ENCODE measurements at regions not wholly inside any gene's neighbourhood (a gene's known extent, or its start where the extent isn't known, plus 50 kb on each side); places are given as distances from the start of the nearest gene placed in this dataset.

- no peaks in the 10 kb centered on the region for H3K36me3 ChIP-seq (ENCODE audit: control insufficient read depth, insufficient read depth, low read length)
- H3K27ac ChIP-seq (ENCODE audit: low read depth, low read length): peak overlapping the region; percentile 57
- no peak overlapping the region for H3K9ac ChIP-seq (ENCODE audit: low read length)
- H3K4me3 ChIP-seq (ENCODE audit: low read length): no peak overlapping the region
- H3K4me1 ChIP-seq (ENCODE audit: control insufficient read depth, insufficient read depth, low read length): peaks cover 17% of the 10 kb centered on the region
- no peaks in the 10 kb centered on the region for H3K27me3 ChIP-seq (ENCODE audit: control insufficient read depth, insufficient read depth, low read length)
Observed at GRCh38 chr9:90007516-90008440, 403.0 kb downstream of the GADD45G start.

GRCh38 chr9:90009447-90009846, 404.6 kb downstream of the GADD45G start:
- no peaks in the 10 kb centered on the region for H3K27me3 ChIP-seq (ENCODE audit: control insufficient read depth, insufficient read depth, low read length)
- no peak overlapping the region for H3K27ac ChIP-seq (ENCODE audit: low read depth, low read length)
- no peak overlapping the region for H3K4me3 ChIP-seq (ENCODE audit: low read length)
- no peaks in the 10 kb centered on the region for H3K36me3 ChIP-seq (ENCODE audit: control insufficient read depth, insufficient read depth, low read length)
- peaks cover 5% of the 10 kb centered on the region for H3K4me1 ChIP-seq (ENCODE audit: control insufficient read depth, insufficient read depth, low read length)
- no peak overlapping the region for H3K9ac ChIP-seq (ENCODE audit: low read length)

- Histone ChIP-seq H3K4me3 (ENCODE audit: low read length) (no peak overlapping the region), H3K4me1 (ENCODE audit: control insufficient read depth, insufficient read depth, low read length) (peaks cover 5% of the 10 kb centered on the region), H3K27me3 (ENCODE audit: control insufficient read depth, insufficient read depth, low read length) (no peaks in the 10 kb centered on the region), H3K9ac (ENCODE audit: low read length) (no peak overlapping the region), H3K27ac (ENCODE audit: low read depth, low read length) (no peak overlapping the region), H3K36me3 (ENCODE audit: control insufficient read depth, insufficient read depth, low read length) (no peaks in the 10 kb centered on the region)
Observed at GRCh38 chr9:90010793-90011192, 406.0 kb downstream of the GADD45G start.

- H3K27me3 ChIP-seq (ENCODE audit: control insufficient read depth, insufficient read depth, low read length): no peaks in the 10 kb centered on the region
- no peaks in the 10 kb centered on the region for H3K4me1 ChIP-seq (ENCODE audit: control insufficient read depth, insufficient read depth, low read length)
- H3K27ac ChIP-seq (ENCODE audit: low read depth, low read length): no peak overlapping the region
- no peak overlapping the region for H3K9ac ChIP-seq (ENCODE audit: low read length)
- no peak overlapping the region for H3K4me3 ChIP-seq (ENCODE audit: low read length)
- no peaks in the 10 kb centered on the region for H3K36me3 ChIP-seq (ENCODE audit: control insufficient read depth, insufficient read depth, low read length)
Observed at GRCh38 chr9:90012949-90013348, 408.1 kb downstream of the GADD45G start.

- no peak overlapping the region for H3K9ac ChIP-seq (ENCODE audit: low read length)
Observed at GRCh38 chr9:90013778-90014177, 409.0 kb downstream of the GADD45G start.

GRCh38 chr9:90014421-90014820, 409.6 kb downstream of the GADD45G start:
- Histone ChIP-seq H3K27ac (ENCODE audit: low read depth, low read length) (no peak overlapping the region), H3K36me3 (ENCODE audit: control insufficient read depth, insufficient read depth, low read length) (no peaks in the 10 kb centered on the region), H3K9ac (ENCODE audit: low read length) (no peak overlapping the region), H3K4me1 (ENCODE audit: control insufficient read depth, insufficient read depth, low read length) (no peaks in the 10 kb centered on the region), H3K27me3 (ENCODE audit: control insufficient read depth, insufficient read depth, low read length) (no peaks in the 10 kb centered on the region), H3K4me3 (ENCODE audit: low read length) (no peak overlapping the region)

More at GRCh38 chr9:90013778-90014177, 409.0 kb downstream of the GADD45G start:
- Histone ChIP-seq H3K36me3 (ENCODE audit: control insufficient read depth, insufficient read depth, low read length) (no peaks in the 10 kb centered on the region), H3K27me3 (ENCODE audit: control insufficient read depth, insufficient read depth, low read length) (no peaks in the 10 kb centered on the region), H3K4me3 (ENCODE audit: low read length) (no peak overlapping the region), H3K4me1 (ENCODE audit: control insufficient read depth, insufficient read depth, low read length) (no peaks in the 10 kb centered on the region), H3K27ac (ENCODE audit: low read depth, low read length) (no peak overlapping the region)

GRCh38 chr9:90016272-90016671, 411.5 kb downstream of the GADD45G start:
- Histone ChIP-seq H3K27ac (ENCODE audit: low read depth, low read length) (no peak overlapping the region), H3K36me3 (ENCODE audit: control insufficient read depth, insufficient read depth, low read length) (no peaks in the 10 kb centered on the region), H3K4me1 (ENCODE audit: control insufficient read depth, insufficient read depth, low read length) (no peaks in the 10 kb centered on the region), H3K4me3 (ENCODE audit: low read length) (no peak overlapping the region), H3K9ac (ENCODE audit: low read length) (no peak overlapping the region), H3K27me3 (ENCODE audit: control insufficient read depth, insufficient read depth, low read length) (no peaks in the 10 kb centered on the region)

- Histone ChIP-seq H3K27ac (ENCODE audit: low read depth, low read length) (no peak overlapping the region), H3K27me3 (ENCODE audit: control insufficient read depth, insufficient read depth, low read length) (no peaks in the 10 kb centered on the region), H3K9ac (ENCODE audit: low read length) (no peak overlapping the region), H3K36me3 (ENCODE audit: control insufficient read depth, insufficient read depth, low read length) (no peaks in the 10 kb centered on the region), H3K4me3 (ENCODE audit: low read length) (no peak overlapping the region), H3K4me1 (ENCODE audit: control insufficient read depth, insufficient read depth, low read length) (no peaks in the 10 kb centered on the region)
Observed at GRCh38 chr9:90017679-90018078, 412.9 kb downstream of the GADD45G start.

GRCh38 chr9:90018688-90019087, 413.9 kb downstream of the GADD45G start:
- no peak overlapping the region for H3K9ac ChIP-seq (ENCODE audit: low read length)
- H3K4me1 ChIP-seq (ENCODE audit: control insufficient read depth, insufficient read depth, low read length): no peaks in the 10 kb centered on the region
- no peaks in the 10 kb centered on the region for H3K36me3 ChIP-seq (ENCODE audit: control insufficient read depth, insufficient read depth, low read length)
- no peak overlapping the region for H3K27ac ChIP-seq (ENCODE audit: low read depth, low read length)
- no peak overlapping the region for H3K4me3 ChIP-seq (ENCODE audit: low read length)
- no peaks in the 10 kb centered on the region for H3K27me3 ChIP-seq (ENCODE audit: control insufficient read depth, insufficient read depth, low read length)

- no peak overlapping the region for H3K4me3 ChIP-seq (ENCODE audit: low read length)
- H3K9ac ChIP-seq (ENCODE audit: low read length): no peak overlapping the region
- H3K36me3 ChIP-seq (ENCODE audit: control insufficient read depth, insufficient read depth, low read length): no peaks in the 10 kb centered on the region
- H3K27ac ChIP-seq (ENCODE audit: low read depth, low read length): no peak overlapping the region
- no peaks in the 10 kb centered on the region for H3K27me3 ChIP-seq (ENCODE audit: control insufficient read depth, insufficient read depth, low read length)
- H3K4me1 ChIP-seq (ENCODE audit: control insufficient read depth, insufficient read depth, low read length): no peaks in the 10 kb centered on the region
Observed at GRCh38 chr9:90019626-90020025, 414.8 kb downstream of the GADD45G start.

- H3K27ac ChIP-seq (ENCODE audit: low read depth, low read length): no peak overlapping the region
- no peak overlapping the region for H3K9ac ChIP-seq (ENCODE audit: low read length)
- no peak overlapping the region for H3K4me3 ChIP-seq (ENCODE audit: low read length)
- no peaks in the 10 kb centered on the region for H3K36me3 ChIP-seq (ENCODE audit: control insufficient read depth, insufficient read depth, low read length)
- H3K4me1 ChIP-seq (ENCODE audit: control insufficient read depth, insufficient read depth, low read length): no peaks in the 10 kb centered on the region
- H3K27me3 ChIP-seq (ENCODE audit: control insufficient read depth, insufficient read depth, low read length): no peaks in the 10 kb centered on the region
Observed at GRCh38 chr9:90020276-90020871, 415.6 kb downstream of the GADD45G start.

- Histone ChIP-seq H3K9ac (ENCODE audit: low read length) (no peak overlapping the region), H3K36me3 (ENCODE audit: control insufficient read depth, insufficient read depth, low read length) (no peaks in the 10 kb centered on the region), H3K27me3 (ENCODE audit: control insufficient read depth, insufficient read depth, low read length) (no peaks in the 10 kb centered on the region), H3K27ac (ENCODE audit: low read depth, low read length) (no peak overlapping the region), H3K4me3 (ENCODE audit: low read length) (no peak overlapping the region), H3K4me1 (ENCODE audit: control insufficient read depth, insufficient read depth, low read length) (no peaks in the 10 kb centered on the region)
Observed at GRCh38 chr9:90021216-90021906, 416.5 kb downstream of the GADD45G start.
